HG02642 (cell line): ENCODE measurements at regions not wholly inside any gene's neighbourhood (a gene's known extent, or its start where the extent isn't known, plus 50 kb on each side); places are given as distances from the start of the nearest gene placed in this dataset.

Source experiments
- ATAC-seq: cut with Tn5 transposase; IDR thresholded peaks from one replicate; pipeline ENCODE4 v1.9.1; 2021; ENCODE audit warnings: mild to moderate bottlenecking; ENCODE audit not compliant: unreplicated experiment, poor library complexity

DNA sequence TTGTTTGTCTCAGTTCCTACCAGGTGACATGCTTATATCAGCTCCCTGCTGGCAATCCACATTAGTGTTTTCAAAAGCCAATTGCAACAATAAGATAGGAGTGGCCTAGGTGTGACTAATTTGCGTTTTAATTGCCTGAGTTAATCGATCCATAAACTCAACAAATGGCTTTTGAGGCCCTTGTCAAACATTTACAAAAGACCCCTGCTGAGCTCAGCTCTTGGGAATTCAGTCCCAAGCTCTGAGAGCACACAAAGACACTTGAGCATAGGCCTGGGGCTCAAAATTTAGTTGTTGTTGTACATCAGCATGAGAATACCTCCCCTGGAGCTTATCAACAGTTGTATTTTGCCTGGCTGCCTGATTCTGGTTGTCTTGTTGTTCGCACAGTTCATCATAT lies 1134.4 kb upstream of the TSPY4 start:
- no peak for ATAC-seq

DNA sequence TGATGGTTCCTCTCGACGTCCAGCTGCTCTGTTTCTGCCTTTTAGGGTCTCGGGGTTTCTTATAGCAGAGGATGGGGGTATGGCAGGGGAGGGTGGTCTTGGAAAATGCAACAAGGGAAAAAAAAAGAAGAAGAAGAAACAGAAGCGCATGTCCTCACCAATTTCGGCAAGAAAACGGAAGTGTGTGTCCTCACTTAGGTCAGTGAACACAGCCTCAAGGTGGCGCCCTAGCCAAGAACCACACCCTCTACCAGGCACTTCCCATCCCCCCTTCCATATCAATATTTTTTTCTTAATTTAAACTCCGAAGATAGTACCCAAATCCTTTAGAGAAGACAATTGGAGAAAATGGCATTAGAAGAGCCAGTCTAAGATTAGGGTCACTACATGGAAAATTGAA lies 1096.1 kb upstream of the TSPY4 start:
- ATAC-seq, result no peak

DNA sequence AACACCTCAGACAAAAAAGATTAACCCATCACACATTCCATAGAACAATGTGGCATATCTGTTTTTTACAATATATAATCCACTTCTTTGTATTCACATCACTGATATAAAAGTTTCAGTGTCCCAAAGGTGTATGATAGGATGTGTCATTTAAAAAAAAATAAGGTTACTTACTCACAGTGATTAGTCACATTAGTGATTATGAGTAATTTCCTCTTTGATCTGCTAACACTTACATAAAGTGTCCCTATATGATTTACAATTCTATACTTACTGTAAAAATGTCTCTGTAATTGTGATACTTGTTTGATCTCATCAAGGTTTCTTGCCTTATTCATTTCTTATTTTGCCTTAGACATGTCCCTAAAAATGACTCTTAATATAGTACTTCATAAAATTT lies 1063.5 kb upstream of the TSPY4 start:
- no peak for ATAC-seq

DNA sequence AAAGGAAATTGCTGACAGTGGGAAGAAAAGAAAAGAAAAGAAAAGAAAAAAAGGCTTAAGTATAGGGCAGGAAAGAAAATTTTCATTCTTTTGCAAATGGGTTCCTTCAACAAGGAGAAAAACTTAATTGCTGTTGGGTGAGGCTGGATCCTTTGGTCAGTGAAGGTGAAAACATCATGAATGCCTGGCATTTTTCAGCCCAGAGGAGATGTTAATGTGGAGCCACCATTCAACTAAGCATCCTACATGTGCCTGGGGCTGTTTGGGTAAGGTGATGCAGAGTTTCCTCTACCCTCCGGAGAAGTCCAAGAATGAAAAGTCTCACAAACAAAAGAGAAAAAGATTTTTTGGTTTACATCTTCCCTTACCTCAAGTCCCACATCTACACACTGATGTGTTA lies 1032.2 kb upstream of the TSPY4 start:
- no peak for ATAC-seq

DNA sequence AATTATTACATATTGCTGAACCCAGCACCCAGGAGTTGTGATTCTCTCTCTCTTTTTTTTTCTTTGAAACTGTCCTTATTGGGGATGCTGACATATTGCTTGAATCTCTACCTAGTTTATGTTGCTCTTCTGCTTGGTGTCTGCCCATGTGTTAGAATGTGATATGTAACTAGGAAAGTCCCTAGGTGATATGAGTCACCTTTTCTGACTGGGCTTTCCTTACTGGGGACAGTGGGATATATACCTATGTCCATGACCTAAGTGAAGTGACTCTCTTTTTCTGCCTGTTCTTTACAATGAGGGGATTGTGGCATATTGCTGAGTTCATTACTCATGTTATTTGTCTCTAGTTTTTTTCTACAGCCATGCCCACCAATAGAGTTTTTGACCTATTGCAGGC lies 1013.2 kb upstream of the TSPY4 start:
- no peak for ATAC-seq

DNA sequence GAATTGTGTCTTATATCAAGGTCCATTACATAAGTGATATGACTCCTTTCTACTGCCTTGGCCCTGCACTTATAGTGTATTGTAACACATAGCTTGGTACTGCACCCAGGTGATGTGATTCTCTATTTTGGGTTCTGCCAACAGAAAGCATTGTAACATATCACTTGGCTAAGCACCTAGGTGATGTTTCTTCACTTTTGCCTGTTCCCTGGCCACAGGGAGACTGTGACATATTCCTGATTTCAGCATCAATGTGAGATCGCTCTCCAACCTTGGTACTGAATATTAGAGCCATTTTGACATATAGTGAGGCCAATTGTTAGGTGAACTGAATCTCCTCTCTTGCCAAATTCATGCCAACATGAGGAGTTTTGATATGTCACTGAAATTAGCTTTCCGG lies 1010.3 kb upstream of the TSPY4 start:
- ATAC-seq, result no peak

DNA sequence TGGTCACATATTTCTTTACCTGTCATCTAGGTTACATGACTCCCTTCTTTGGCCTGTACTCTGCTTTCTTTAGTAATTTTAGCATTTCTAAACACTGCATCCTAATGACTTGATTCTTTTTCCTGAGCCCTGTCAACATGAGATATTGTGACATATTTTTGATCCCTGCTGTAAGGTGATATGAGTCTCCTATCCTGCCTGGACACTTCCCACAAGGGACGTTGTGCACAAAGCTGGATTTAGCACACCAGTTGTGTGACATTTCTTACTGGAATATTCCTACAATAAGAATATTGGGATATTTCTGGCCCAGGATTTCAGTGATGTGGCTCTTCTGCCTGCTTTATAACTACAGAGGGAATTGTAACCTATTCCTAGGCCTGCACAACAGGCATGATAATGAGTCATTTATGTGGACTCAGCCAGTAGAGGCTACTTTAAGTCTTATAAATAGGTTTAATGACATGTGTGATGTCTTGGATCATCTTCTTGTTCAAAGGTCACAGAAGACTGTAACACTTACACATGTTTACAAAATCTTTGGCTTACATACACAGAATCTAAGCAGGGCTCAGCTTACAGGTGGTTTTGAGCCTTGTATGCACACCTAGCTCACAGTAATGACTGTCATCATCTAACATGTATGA lies 1009.4 kb upstream of the TSPY4 start:
- ATAC-seq, result no peak

DNA sequence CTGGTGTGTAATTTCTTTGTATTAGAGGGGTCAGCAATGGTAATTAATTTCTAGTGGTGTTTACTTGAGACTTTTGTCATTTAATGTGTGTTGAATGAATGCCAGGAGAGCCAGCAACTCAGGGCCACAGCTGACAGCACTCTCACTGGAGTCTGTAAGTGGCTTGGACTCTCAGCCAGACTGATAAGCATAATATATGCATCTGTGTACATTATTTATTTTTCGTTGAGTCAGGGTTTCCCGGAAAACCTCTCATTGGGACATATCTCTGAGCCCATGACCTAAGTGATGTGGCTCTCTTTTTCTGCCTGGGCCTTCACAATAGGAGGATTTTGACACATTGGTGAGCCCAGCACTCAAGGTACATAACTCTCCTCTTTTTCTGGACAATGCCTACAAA lies 1007.8 kb upstream of the TSPY4 start:
- ATAC-seq, result no peak

DNA sequence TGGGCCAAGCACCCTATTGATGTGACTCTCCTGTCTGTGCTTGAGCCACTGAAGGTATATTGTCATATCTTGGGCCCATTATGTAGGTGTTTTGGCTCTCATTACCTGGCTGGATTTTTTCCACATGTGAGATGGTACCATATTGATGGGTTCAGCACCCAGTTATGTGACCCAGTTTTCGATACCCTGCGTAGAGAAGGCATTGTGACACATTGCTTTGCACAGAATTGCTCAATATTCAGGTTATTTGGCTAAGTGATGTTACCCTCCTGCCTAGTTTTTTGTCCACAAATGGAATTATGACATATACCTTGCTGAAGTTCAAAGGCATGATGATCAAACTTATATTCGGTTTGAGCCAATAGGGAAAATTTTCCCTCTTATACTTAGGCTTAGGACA lies 1007.3 kb upstream of the TSPY4 start:
- ATAC-seq, result no peak

DNA sequence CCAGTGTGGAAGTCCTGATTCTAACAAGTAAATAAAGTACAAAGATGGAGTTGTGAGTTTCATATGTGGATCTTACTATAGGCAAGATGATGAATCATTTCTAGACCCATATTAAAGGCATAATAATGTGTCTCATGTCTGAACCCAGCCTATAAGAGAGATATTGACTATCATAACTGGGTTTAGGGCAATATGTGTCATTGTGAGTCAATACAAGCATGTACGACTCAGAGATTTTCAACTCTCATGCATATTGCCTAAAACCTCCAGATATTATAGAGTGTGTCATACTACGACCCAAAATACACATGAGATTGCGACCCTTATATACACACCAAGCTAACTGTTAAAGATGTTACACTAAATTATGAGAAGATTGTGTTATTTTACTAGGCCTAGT lies 1003.9 kb upstream of the TSPY4 start:
- no peak for ATAC-seq

DNA sequence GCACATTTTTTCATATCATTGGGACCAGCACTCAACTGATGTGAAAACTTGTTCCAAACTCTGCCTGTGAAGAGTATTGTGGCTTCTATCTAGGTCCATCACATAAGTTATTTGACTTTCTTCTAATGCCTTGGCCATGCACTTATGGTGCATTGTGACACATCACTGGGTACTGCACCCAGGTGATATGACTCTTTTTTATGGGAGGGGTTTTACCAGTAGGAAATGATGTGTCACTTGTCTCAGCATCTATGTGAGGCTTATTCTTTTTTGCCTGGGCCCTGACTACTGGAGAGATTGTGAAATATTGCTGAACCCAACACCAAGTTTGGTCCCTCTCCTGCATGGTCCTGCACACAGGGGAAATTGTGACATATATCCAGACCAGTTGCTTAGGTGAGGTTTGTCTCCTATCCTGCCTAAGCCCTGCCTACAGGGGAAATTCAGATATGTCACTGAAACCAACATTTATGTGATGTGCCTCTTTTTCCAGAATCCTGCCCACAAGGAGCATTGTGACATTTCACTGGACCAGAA lies 1001.9 kb upstream of the TSPY4 start:
- no peak for ATAC-seq

DNA sequence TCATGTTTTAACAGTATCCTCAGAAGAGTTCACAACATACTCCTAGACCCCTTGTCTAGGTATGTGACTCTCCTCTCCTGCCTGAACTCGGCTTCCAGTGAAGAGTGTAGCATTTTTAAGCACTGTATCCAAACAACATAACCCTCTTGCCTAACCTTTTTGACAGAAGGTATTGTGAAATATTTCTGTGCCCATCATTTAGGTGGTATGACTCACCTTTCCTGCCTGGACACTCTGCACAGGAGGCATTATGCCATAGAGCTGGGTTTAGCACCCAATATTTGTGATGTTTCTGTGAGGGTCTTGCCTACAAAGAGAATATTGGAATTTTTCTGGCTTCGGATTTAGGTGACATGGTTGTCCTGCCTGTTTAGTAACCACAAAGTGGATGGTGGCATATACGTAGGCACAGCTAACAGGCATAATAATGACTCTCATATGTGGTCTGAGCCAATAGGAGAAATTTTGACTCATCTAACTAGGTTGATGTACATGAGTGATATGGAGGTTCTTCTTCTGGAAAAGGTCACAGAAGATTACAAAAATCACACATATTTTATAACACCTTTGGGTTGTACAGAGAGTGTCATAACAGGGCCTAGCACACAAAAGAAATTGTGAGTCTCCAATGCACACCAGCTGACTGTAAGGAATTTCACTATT lies 1001.0 kb upstream of the TSPY4 start:
- ATAC-seq, result no peak

DNA sequence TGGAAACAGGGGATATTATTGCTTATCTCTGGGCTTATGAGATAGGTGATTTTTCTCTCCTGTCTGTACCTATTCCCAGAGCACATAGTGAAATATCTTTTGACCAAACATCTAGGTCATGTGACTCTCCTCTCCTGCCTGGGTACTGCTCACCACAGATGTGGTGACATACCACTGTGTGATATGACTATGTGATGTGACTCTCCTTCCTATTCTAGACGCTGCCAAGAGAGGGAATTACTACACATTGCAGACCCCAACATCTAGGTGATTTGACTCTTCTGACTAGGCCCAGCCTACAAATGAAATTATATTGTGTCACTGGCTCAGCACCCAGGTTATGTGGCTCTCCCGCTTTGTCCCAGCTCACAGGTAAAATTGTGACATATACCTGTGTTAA lies 996.3 kb upstream of the TSPY4 start:
- no peak for ATAC-seq

DNA sequence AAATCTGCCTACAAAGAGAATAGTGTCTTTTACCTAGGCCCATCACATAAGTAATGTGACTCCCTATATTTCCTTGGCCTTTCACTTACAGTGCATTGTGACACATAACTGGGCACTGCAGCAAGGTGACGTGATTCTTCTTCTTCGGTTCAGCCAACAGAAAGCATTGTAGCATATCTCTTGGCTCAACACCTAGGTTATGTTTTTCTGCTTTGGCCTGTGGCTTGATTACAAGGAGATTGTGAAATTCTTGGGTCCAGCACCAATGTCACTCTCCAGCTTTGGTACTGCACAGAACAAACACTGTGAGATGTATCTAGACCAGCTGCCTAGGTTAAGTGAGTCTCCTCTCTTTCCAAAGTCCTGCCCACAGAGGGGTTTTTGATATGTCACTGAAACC lies 995.1 kb upstream of the TSPY4 start:
- no peak for ATAC-seq

DNA sequence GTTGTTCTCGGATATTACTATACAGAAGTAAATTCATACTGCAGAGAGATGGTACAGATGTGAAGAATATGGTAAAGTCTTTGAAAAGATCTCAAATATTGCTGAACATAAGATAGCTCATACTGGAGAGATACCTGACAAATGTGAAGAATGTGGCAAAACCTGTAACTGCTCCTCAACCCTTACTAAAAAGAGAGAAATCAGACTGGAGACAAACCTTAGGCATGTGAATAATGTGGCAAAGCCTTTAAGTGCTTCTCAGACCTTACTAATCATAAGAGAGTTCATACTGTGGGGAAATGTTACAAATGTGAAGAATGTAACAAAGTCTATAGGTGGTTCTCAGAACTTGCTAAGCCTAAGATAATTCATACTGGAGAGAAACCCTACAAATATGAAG lies 986.0 kb upstream of the TSPY4 start:
- no peak for ATAC-seq

DNA sequence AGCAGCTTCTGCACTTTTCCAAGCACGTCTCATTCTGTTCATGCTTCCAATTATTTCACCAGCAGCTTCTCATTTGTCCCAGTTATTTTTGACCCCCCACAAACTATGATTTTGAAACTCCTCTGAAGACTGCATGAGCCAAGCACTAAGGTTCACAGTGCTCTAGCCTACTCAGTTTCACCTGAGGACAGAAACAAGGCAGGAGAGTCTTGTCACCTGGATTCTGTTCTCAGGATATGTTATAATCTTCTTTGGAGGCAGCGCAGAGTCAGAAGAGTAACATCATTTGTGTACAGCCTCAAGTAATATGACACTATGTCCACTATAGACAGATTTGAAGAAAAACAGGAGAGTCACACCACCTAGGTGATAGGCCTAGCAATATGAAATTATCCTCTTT lies 985.1 kb upstream of the TSPY4 start:
- no peak for ATAC-seq

DNA sequence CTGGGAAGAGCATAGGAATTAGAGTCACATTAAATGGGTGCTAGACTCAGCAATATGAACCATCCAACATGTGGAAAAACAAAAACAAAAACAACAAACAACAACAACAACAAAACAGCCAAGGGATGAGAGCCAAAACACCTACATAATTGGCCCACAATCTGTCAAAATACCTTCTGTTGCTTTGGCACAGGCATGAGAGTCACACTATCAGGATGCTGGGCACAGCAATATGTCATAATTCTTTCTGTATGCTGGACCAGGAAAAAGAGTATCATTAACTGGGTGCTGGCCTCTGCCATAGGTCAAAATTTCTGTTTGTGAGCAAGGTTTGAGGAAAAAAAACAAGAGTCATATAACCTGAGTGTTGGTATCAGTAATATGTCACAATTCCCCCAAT lies 979.1 kb upstream of the TSPY4 start:
- ATAC-seq, result no peak

DNA sequence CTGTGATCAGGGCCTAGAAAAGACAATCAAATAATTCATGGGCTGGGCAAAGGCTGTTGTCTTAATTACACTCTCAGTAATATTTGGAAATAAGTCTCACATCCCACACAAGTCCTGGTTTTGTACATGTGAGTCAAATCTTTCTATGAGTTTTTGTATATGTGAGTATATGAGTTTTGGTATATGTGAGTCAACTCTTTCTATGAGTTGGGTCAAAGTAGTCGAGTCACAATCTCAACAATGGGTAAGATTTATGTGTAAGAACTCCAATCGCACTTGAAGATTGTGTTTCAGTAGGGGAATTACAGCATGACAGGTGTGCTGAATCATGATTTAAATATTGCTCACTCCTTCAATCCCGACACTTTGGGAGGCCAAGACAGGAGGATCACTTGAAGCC lies 975.5 kb upstream of the TSPY4 start:
- no peak for ATAC-seq

DNA sequence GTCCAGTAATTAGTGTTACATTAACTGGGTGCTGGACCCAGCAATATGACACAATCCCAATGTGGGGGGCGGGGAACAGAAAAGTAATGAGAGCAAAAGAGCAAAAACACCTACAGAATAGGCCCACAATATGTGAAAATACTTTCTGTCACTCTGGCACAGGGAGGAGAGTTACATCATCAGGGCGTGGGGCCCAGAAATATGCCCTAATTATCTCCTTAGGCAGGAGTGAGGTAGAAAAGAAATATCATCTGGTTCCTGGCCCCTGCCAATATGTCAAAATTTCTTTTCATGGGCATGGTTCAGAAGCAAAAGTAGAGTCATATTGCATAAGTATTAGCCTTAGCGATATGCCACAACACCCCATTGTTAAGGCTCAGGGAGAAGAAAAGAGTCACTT lies 959.8 kb upstream of the TSPY4 start:
- ATAC-seq, result no peak

DNA sequence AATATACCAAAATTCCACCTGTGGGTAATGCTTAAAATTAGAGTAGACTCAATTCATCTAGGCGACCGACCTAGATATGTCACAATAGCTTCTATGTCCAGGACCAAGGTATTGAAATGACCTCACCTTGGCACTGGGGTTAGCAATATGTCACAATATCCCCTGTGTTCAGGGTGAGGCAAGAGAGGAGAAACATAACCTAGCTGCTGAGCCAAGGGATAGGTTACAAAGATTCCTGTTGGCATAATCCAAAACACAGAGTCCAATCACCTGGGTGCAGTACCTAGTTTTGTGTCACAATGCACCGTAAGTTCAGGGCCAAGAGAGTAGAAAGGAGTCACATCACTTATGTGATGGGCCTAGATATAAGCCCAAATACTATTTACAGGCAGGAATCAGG lies 957.5 kb upstream of the TSPY4 start:
- ATAC-seq, result no peak

DNA sequence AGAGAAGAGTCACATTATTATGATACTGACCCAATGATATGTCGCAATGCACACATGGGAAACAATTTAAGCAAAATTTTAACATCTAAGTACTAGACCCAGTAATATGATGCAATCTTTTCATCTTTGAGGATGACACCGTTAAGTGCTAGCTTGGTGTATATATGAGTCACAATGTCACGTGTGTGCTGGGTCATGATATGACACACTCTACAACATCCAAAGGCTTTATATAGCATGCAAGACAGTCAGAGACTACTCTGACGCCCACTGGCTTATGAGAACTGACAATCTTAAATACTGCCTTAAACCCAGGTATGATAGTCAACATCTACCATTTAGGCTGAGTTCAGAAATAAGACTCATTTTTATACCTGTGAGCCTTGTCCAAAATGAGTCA lies 955.8 kb upstream of the TSPY4 start:
- ATAC-seq, result peak; percentile 50

DNA sequence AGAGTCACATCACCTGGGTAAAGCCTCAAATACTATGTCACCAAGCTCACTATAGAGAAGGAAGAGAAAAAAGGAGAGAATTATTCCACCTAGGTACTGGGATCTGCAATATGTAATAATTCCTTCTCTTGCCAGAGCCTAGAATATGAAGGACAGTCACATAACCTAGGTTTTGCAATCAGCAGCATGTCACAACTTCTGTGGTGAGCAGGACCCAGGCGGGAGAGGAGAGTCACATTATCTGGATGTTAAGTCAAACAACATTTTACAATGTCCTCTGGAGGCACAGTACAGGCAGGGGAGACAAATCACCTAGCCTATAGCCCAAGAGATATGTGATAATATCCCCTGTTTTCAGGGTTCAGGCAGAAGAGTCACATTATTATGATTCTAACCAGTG lies 951.2 kb upstream of the TSPY4 start:
- no peak for ATAC-seq
